Type B pancreatic cell (in vitro differentiated cells): ENCODE measurements at regions not wholly inside any gene's neighbourhood (a gene's known extent, or its start where the extent isn't known, plus 50 kb on each side); places are given as distances from the start of the nearest gene placed in this dataset.
"Not testable (repeated sequence)": the region's sequence is repeated elsewhere in the genome, so short reads cannot be mapped to it uniquely, and the experiment has no call there.

Experiments used
- DNase-seq: peaks from one replicate; pipeline ENCODE4 v3.0.0; 2021; ENCODE audit warnings: mixed read lengths; ENCODE audit not compliant: unreplicated experiment; ENCODE audit errors: extremely low spot score
- H3K27ac Mint-ChIP-seq: 2 replicates; pipeline ENCODE4 v1.8.0; 2021; ENCODE audit warnings: mild to moderate bottlenecking, mixed read lengths
- H3K27me3 Mint-ChIP-seq: 2 replicates; pipeline ENCODE4 v1.8.0; 2021; ENCODE audit warnings: mixed read lengths
- H3K36me3 Mint-ChIP-seq: 2 replicates; pipeline ENCODE4 v1.8.0; 2021; ENCODE audit warnings: mixed read lengths
- H3K4me1 Mint-ChIP-seq: one replicate; pipeline ENCODE4 v1.8.0; 2021; ENCODE audit warnings: mixed read lengths; ENCODE audit not compliant: unreplicated experiment
- H3K4me3 Mint-ChIP-seq: 2 replicates; pipeline ENCODE4 v1.8.0; 2021; ENCODE audit warnings: mild to moderate bottlenecking, mixed read lengths
- H3K9me3 Mint-ChIP-seq: 2 replicates; pipeline ENCODE4 v1.8.0; 2021; ENCODE audit warnings: mixed read lengths
- TF ChIP-seq, protein P1 (sequence below): fragments of 200-600 bp; sonication (generic); conservative IDR thresholded peaks from 2 replicates; pipeline ENCODE4 v1.5.0; 2021; ENCODE audit warnings: antibody characterized with exemption, mild to moderate bottlenecking

GRCh38 chr2:174675615-174676014 lies 78.0 kb upstream of the WIPF1 start:
- peaks cover 28% of the 10 kb centered on the region for H3K4me1 Mint-ChIP-seq
- no peak for DNase-seq
- H3K36me3 Mint-ChIP-seq: peaks cover 12% of the 10 kb centered on the region
- H3K27ac Mint-ChIP-seq: no peak overlapping the region
- H3K9me3 Mint-ChIP-seq: peaks cover 6% of the 10 kb centered on the region
- TF ChIP-seq, protein P1, sequence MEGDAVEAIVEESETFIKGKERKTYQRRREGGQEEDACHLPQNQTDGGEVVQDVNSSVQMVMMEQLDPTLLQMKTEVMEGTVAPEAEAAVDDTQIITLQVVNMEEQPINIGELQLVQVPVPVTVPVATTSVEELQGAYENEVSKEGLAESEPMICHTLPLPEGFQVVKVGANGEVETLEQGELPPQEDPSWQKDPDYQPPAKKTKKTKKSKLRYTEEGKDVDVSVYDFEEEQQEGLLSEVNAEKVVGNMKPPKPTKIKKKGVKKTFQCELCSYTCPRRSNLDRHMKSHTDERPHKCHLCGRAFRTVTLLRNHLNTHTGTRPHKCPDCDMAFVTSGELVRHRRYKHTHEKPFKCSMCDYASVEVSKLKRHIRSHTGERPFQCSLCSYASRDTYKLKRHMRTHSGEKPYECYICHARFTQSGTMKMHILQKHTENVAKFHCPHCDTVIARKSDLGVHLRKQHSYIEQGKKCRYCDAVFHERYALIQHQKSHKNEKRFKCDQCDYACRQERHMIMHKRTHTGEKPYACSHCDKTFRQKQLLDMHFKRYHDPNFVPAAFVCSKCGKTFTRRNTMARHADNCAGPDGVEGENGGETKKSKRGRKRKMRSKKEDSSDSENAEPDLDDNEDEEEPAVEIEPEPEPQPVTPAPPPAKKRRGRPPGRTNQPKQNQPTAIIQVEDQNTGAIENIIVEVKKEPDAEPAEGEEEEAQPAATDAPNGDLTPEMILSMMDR: no peak
- no peak overlapping the region for H3K4me3 Mint-ChIP-seq
- H3K27me3 Mint-ChIP-seq: peaks cover 6% of the 10 kb centered on the region

DNA sequence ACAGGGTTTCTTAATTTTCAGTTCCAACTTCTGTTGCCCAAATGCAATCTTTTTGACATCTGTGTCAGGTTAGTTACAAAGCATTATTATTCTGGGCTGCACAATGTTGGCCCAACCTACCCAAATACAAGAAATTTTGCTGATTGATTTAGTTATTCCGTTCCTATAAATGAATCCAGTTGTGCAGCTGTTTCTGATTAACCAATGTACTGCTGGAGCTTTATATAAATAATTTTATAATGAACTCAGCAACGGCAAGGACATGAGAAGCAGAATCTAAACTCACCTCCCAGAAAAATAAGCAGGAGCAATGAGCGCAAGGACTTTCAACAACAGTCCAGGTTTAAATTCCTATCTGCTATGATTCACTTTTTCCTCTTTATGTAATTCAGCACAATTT lies 76.3 kb upstream of the WIPF1 start:
- Mint-ChIP-seq H3K4me1 (peaks cover 15% of the 10 kb centered on the region), H3K36me3 (peaks cover 12% of the 10 kb centered on the region), H3K4me3 (no peak overlapping the region), H3K27ac (no peak overlapping the region), H3K27me3 (no peaks in the 10 kb centered on the region), H3K9me3 (peaks cover 6% of the 10 kb centered on the region)
- DNase-seq: no peak
- TF ChIP-seq, protein P1: no peak

DNA sequence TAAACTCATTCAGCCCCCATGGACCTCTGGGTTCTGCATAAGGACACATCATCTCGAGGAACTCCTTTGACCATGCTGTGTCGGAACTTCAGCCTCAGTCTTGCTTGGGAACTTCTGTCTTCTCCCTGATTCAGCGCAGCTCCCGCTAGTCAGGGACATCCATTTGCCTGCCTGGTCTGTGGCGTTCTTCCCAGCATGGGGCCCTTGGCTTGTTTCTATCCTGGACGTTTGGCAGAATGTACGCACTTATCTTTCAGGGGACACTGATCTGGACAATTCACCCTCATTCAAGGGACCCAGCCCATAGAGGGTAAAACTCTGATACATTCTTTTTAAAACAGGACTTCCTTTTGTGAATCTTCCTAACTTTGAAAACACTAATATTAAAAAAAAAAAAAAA lies 75.8 kb upstream of the WIPF1 start:
- Mint-ChIP-seq H3K27me3 (no peaks in the 10 kb centered on the region), H3K9me3 (peaks cover 6% of the 10 kb centered on the region), H3K4me3 (no peak overlapping the region), H3K27ac (no peak overlapping the region), H3K4me1 (peaks cover 10% of the 10 kb centered on the region), H3K36me3 (peaks cover 12% of the 10 kb centered on the region)
- no peak for DNase-seq
- TF ChIP-seq, protein P1: no peak

DNA sequence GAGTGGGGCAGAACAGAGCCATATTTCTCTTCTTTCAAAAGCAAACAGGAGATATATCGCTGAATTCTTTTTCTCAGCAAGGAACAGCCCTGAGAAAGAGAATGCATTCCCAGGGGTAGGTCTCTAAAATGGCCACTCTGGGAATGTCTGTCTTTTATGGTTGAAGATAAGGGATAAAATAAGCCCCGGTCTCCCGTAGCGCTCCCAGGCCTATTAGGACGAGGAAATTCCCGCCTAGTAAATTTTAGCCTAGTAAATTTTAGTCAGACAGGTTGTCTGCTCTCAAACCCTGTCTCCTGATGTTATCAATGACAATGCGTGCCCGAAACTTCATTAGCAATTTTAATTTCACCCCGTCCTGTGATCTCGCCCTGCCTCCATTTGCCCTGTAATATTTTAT lies 73.9 kb upstream of the WIPF1 start:
- not testable (repeated sequence) for DNase-seq, H3K27me3 Mint-ChIP-seq, H3K9me3 Mint-ChIP-seq, H3K27ac Mint-ChIP-seq, H3K4me3 Mint-ChIP-seq
- Mint-ChIP-seq H3K4me1 (peaks cover 16% of the 10 kb centered on the region), H3K36me3 (peaks cover 12% of the 10 kb centered on the region)

DNA sequence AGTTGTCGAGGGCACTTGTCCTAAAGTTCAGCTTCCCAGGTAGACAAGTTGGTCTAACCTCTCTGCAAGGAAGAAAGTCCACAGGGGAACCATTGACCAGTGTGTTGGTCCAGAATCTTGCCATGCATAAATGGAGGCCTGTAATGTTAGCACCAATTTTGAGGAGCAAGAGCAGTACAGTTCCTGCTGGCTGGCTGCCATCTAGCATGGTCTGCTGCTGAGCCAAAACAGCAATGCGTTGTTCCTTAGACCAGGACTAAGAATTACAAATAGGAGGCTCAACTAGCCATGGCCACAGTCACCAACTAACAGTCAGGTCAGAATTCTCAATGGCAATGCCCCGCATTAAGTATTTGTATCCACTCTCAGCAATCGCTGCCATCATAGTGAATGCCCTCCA lies 72.8 kb upstream of the WIPF1 start:
- Mint-ChIP-seq H3K4me1 (peaks cover 16% of the 10 kb centered on the region), H3K27ac (no peak overlapping the region), H3K9me3 (peaks cover 6% of the 10 kb centered on the region), H3K4me3 (no peak overlapping the region), H3K27me3 (no peaks in the 10 kb centered on the region), H3K36me3 (peaks cover 12% of the 10 kb centered on the region)
- DNase-seq: no peak
- TF ChIP-seq, protein P1: no peak

DNA sequence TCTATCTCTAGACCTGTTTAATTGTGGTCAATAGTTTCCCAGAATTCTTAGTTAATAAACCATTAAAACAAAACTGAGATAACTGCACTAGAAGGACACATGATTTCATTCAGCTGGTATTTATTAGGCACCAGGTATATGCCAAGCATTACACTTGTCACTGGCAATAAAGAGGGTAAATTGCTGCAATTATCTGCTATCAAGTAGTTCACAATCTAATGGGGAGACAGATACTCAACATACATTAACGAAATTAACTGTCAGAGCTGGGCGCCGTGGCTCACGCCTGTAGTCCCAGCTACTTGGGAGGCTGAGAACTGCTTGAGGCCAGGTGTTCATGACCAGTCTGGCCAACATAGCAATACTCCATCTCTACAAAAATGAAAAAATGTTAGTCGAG lies 71.7 kb upstream of the WIPF1 start:
- DNase-seq: no peak
- TF ChIP-seq, protein P1: no peak
- no peaks in the 10 kb centered on the region for H3K27me3 Mint-ChIP-seq
- H3K4me1 Mint-ChIP-seq: peaks cover 16% of the 10 kb centered on the region
- H3K4me3 Mint-ChIP-seq: no peak overlapping the region
- peaks cover 12% of the 10 kb centered on the region for H3K36me3 Mint-ChIP-seq
- no peak overlapping the region for H3K27ac Mint-ChIP-seq
- peaks cover 6% of the 10 kb centered on the region for H3K9me3 Mint-ChIP-seq
